NCI-H2107 (cell line): ENCODE measurements at regions not wholly inside any gene's neighbourhood (a gene's known extent, or its start where the extent isn't known, plus 50 kb on each side); places are given as distances from the start of the nearest gene placed in this dataset.

Experiments
- DNase-seq: peaks from one replicate; lab custom pipeline; 2025; lab: John Stamatoyannopoulos, UW

GRCh38 chr15:69712991-69713390 is 260.4 kb downstream of the RPLP1 start:
- DNase-seq = no peak

GRCh38 chr15:69713726-69714559 is 261.3 kb downstream of the RPLP1 start:
- DNase-seq = no peak

- DNase-seq = no peak
Measured at GRCh38 chr15:69715210-69715609, 262.6 kb downstream of the RPLP1 start.

GRCh38 chr15:69718436-69718835 is 265.8 kb downstream of the RPLP1 start:
- DNase-seq = no peak

- DNase-seq = no peak
Measured at GRCh38 chr15:69718916-69719315, 266.3 kb downstream of the RPLP1 start.

- DNase-seq = no peak
Measured at GRCh38 chr15:69719527-69720240, 267.1 kb downstream of the RPLP1 start.

- no peak for DNase-seq
Measured at GRCh38 chr15:69720536-69720935, 267.9 kb downstream of the RPLP1 start.

GRCh38 chr15:69722924-69723323 is 270.3 kb downstream of the RPLP1 start:
- no peak for DNase-seq

GRCh38 chr15:69723404-69724096 is 270.9 kb downstream of the RPLP1 start:
- no peak for DNase-seq

- DNase-seq = no peak
Measured at GRCh38 chr15:69724333-69724732, 271.7 kb downstream of the RPLP1 start.

- DNase-seq = no peak
Measured at GRCh38 chr15:69725275-69725674, 272.7 kb downstream of the RPLP1 start.

- no peak for DNase-seq
Measured at GRCh38 chr15:69725957-69726356, 273.3 kb downstream of the RPLP1 start.

- DNase-seq = no peak
Measured at GRCh38 chr15:69727121-69727924, 274.7 kb downstream of the RPLP1 start.

GRCh38 chr15:69729167-69729748 is 276.6 kb downstream of the RPLP1 start:
- DNase-seq = no peak

GRCh38 chr15:69730281-69731080 is 277.9 kb downstream of the RPLP1 start:
- DNase-seq = no peak

- DNase-seq = no peak
Measured at GRCh38 chr15:69731081-69731330, 278.4 kb downstream of the RPLP1 start.

- DNase-seq = no peak
Measured at GRCh38 chr15:69731581-69731980, 279.0 kb downstream of the RPLP1 start.

GRCh38 chr15:69732133-69732532 is 279.5 kb downstream of the RPLP1 start:
- DNase-seq = no peak

GRCh38 chr15:69734699-69735098 is 282.1 kb downstream of the RPLP1 start:
- DNase-seq = no peak

- DNase-seq = no peak
Measured at GRCh38 chr15:69735121-69735520, 282.5 kb downstream of the RPLP1 start.

- no peak for DNase-seq
Measured at GRCh38 chr15:69736161-69736560, 283.5 kb downstream of the RPLP1 start.
